WTC11 (cell line): ENCODE measurements at regions not wholly inside any gene's neighbourhood (a gene's known extent, or its start where the extent isn't known, plus 50 kb on each side); places are given as distances from the start of the nearest gene placed in this dataset.

Experiments used
- ATAC-seq: fragments of 200-7000 bp; cut with Tn5 transposase; 2 replicates; pipeline ENCODE4 v1.10.0; 2021; ENCODE audit warnings: mild to moderate bottlenecking, moderate library complexity
- CTCF ChIA-PET: fragments of 300-600 bp; sonication (Branson Sonifier 250); formaldehyde crosslinking; loops from one replicate; lab custom pipeline; 2021; ENCODE audit warnings: antibody characterized with exemption; lab: Charles Lee
- POLR2A ChIA-PET: fragments of 350-600 bp; sonication (Branson Sonifier 250); formaldehyde crosslinking; loops from one replicate; lab custom pipeline; 2021; ENCODE audit warnings: antibody characterized with exemption; lab: Charles Lee
- DNase-seq: peaks from one replicate; pipeline ENCODE4 v3.0.0; 2021; ENCODE audit warnings: low spot score
- H3K27ac Mint-ChIP-seq: 2 replicates; pipeline ENCODE4 v1.8.0; 2021; ENCODE audit warnings: mixed read lengths
- H3K27me3 Mint-ChIP-seq: 2 replicates; pipeline ENCODE4 v1.8.0; 2021; ENCODE audit warnings: low read depth, mild to moderate bottlenecking, moderate library complexity, mixed read lengths
- H3K36me3 Mint-ChIP-seq: 2 replicates; pipeline ENCODE4 v1.8.0; 2021; ENCODE audit warnings: mixed read lengths
- H3K4me1 Mint-ChIP-seq: 2 replicates; pipeline ENCODE4 v1.8.0; 2022; ENCODE audit warnings: mixed read lengths
- H3K4me3 Mint-ChIP-seq: 2 replicates; pipeline ENCODE4 v1.8.0; 2021; ENCODE audit warnings: mild to moderate bottlenecking, moderate library complexity, mixed read lengths
- H3K9me3 Mint-ChIP-seq: 2 replicates; pipeline ENCODE4 v1.8.0; 2021; ENCODE audit warnings: mixed read lengths
- ATF6 ChIP-seq: sonication (generic); formaldehyde crosslinking; IDR thresholded peaks from 2 replicates; pipeline ENCODE4 v1.8.1; 2023; ENCODE audit warnings: mild to moderate bottlenecking, missing genetic modification reagents
- FOXK1 ChIP-seq: sonication (generic); formaldehyde crosslinking; IDR thresholded peaks from 2 replicates; pipeline ENCODE4 v1.8.0; 2022; ENCODE audit warnings: mild to moderate bottlenecking, moderate library complexity, missing genetic modification reagents
- FOXP1 ChIP-seq: sonication (generic); formaldehyde crosslinking; IDR thresholded peaks from 2 replicates; pipeline ENCODE4 v1.8.0; 2022; ENCODE audit warnings: missing genetic modification reagents, mild to moderate bottlenecking, moderate library complexity, borderline replicate concordance
- HMGA2 ChIP-seq: fragments of 250-450 bp; sonication (Bioruptor Pico); IDR thresholded peaks from 2 replicates; pipeline ENCODE4 v1.4.0; 2021; ENCODE audit warnings: mild to moderate bottlenecking, moderate library complexity
- IRF2 ChIP-seq: sonication (generic); formaldehyde crosslinking; IDR thresholded peaks from 2 replicates; pipeline ENCODE4 v1.8.0; 2022; ENCODE audit warnings: low read depth, missing genetic modification reagents, borderline replicate concordance
- MYBL2 ChIP-seq: sonication (generic); formaldehyde crosslinking; IDR thresholded peaks from 2 replicates; pipeline ENCODE4 v1.8.1; 2023; ENCODE audit warnings: mild to moderate bottlenecking, moderate library complexity, missing genetic modification reagents
- NR1H2 ChIP-seq: sonication (generic); formaldehyde crosslinking; IDR thresholded peaks from 2 replicates; pipeline ENCODE4 v1.9.0; 2021; ENCODE audit warnings: mild to moderate bottlenecking, moderate library complexity, missing genetic modification reagents
- SOX15 ChIP-seq: fragments of 250-450 bp; sonication (Bioruptor Pico); IDR thresholded peaks from 2 replicates; pipeline ENCODE4 v1.9.0; 2021; ENCODE audit warnings: mild to moderate bottlenecking
- SP1 ChIP-seq: sonication (generic); formaldehyde crosslinking; conservative IDR thresholded peaks from 2 replicates; pipeline ENCODE4 v1.8.1; 2022; ENCODE audit warnings: missing genetic modification reagents
- TP53 ChIP-seq: sonication (generic); formaldehyde crosslinking; IDR thresholded peaks from 2 replicates; pipeline ENCODE4 v1.8.1; 2023; ENCODE audit warnings: mild to moderate bottlenecking, missing genetic modification reagents
- ZBTB21 ChIP-seq: sonication (generic); formaldehyde crosslinking; IDR thresholded peaks from 2 replicates; pipeline ENCODE4 v1.8.1; 2023; ENCODE audit warnings: mild to moderate bottlenecking, missing genetic modification reagents, borderline replicate concordance
- ZNF263 ChIP-seq: sonication (generic); formaldehyde crosslinking; IDR thresholded peaks from 2 replicates; pipeline ENCODE4 v1.8.1; 2022; ENCODE audit warnings: low read depth, mild to moderate bottlenecking, moderate library complexity, missing genetic modification reagents
- ZNF532 ChIP-seq: fragments of 250-450 bp; sonication (Bioruptor Pico); IDR thresholded peaks from 2 replicates; pipeline ENCODE4 v1.9.0; 2021; ENCODE audit warnings: mild to moderate bottlenecking, borderline replicate concordance
- TF ChIP-seq, protein P1 (sequence below): sonication (generic); formaldehyde crosslinking; IDR thresholded peaks from 2 replicates; pipeline ENCODE4 v1.8.1; 2022; ENCODE audit warnings: low read depth, missing genetic modification reagents, borderline replicate concordance
- TF ChIP-seq, protein P2 (sequence below): fragments of 200-600 bp; IDR thresholded peaks from 2 replicates; pipeline ENCODE4 v1.8.0; 2022; ENCODE audit warnings: antibody characterized with exemption
- TF ChIP-seq, protein P3 (sequence below): sonication (generic); formaldehyde crosslinking; IDR thresholded peaks from 2 replicates; pipeline ENCODE4 v1.8.1; 2022; ENCODE audit warnings: low read depth, mild to moderate bottlenecking, moderate library complexity, missing genetic modification reagents, borderline replicate concordance
- TF ChIP-seq, protein P4 (sequence below): sonication (generic); formaldehyde crosslinking; IDR thresholded peaks from 2 replicates; pipeline ENCODE4 v1.8.0; 2023; ENCODE audit warnings: missing genetic modification reagents

DNA sequence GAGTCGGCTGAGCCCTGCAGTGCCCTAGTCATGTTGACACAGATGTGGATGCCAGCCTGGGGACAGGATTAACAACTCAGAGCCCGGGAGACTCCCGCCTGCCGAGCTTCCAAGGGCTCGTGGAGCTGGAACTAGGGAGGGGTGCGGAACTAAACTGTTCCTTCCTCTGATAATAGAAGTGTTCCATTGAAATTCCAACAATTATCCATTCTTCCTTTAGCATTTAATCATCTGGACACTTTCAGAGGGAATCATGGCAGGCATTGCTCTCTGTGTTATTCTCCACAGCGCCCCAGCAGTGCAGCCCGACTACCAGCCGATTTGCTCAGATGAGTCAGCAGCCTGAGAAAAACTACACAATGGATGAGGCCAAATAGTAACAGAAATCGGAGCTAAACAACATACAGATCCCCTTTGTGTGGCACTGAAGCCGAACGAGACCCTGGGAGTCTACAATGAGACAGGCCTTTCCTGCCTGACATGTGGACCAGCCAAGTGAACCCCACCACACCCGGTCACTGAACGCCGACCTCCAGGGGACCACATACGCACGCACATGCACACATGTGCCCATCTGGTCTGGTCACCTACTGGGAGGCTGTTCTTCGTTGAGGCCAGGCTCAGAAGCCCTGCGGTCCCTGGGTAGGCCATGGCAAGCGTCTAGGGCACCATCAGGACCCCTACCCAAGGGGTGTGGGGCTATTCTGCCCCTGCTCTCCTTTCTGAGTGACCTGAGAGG, 238.4 kb upstream of the AFDN start:
- CTCF ChIA-PET: no interaction called here
- Mint-ChIP-seq H3K4me1 (0 out of 2 replicates have a peak, but pooled peaks cover 4% of the 10 kb centered on the region), H3K9me3 (peaks cover 45% of the 10 kb centered on the region), H3K27me3 (no peaks in the 10 kb centered on the region; the same call in 1 of the 2 replicates), H3K27ac (no peak overlapping the region), H3K36me3 (peaks cover 5% of the 10 kb centered on the region; the same call in 1 of the 2 replicates), H3K4me3 (no peak overlapping the region)
- no peak for DNase-seq
- TF ChIP-seq HMGA2 (CRISPR knock-in tag) (0 out of 2 replicates have a peak, but pooled peaks have one; percentile 4), FOXP1 (CRISPR knock-in tag) (no peak), ATF6 (no peak), ZNF263 (CRISPR knock-in tag) (no peak), FOXK1 (no peak)
- TF ChIP-seq, protein P1, sequence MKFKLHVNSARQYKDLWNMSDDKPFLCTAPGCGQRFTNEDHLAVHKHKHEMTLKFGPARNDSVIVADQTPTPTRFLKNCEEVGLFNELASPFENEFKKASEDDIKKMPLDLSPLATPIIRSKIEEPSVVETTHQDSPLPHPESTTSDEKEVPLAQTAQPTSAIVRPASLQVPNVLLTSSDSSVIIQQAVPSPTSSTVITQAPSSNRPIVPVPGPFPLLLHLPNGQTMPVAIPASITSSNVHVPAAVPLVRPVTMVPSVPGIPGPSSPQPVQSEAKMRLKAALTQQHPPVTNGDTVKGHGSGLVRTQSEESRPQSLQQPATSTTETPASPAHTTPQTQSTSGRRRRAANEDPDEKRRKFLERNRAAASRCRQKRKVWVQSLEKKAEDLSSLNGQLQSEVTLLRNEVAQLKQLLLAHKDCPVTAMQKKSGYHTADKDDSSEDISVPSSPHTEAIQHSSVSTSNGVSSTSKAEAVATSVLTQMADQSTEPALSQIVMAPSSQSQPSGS (CRISPR knock-in tag): no peak
- POLR2A ChIA-PET: no interaction called here
- no peak for ATAC-seq

DNA sequence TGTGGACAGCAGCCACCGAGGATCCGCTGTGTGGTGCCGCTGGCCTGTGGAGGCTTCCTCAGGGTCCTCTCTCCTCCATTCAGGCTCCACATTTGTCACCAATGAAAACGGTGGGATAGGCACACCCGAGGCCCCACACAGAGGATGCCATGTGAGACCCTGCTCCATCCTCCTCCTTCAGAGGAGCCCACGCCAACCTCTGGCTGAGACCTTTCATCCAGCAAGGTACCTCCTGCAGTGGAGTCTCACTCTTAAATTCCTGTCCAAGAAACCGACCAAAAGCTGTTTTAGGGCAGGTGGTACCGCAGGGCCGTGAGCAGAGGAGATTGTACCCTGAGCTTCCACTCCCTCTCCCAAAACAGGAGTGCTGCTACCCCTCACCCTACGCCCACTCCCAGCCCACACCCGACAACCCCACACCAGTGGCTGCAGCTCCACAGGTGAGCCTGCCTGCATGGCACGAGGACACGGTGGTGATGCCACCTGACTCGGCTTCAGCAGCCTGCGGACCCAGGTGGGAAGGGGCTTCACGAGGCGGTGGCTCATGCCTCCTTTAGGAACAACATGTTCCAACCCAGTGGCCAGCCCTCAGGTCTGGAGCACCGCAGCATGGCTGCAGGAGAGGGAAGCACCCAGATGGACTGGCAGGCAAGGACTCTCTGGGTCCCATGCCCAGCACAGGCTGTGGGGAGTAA, 237.6 kb upstream of the AFDN start:
- ChIA-PET POLR2A (no interaction called here), CTCF (no interaction called here)
- H3K27me3 Mint-ChIP-seq: no peaks in the 10 kb centered on the region; the same call in 1 of the 2 replicates
- no peak for TF ChIP-seq NR1H2 (CRISPR knock-in tag)
- no peak for TF ChIP-seq SP1 (CRISPR knock-in tag)
- TF ChIP-seq ZNF532: no peak
- TF ChIP-seq, protein P2, sequence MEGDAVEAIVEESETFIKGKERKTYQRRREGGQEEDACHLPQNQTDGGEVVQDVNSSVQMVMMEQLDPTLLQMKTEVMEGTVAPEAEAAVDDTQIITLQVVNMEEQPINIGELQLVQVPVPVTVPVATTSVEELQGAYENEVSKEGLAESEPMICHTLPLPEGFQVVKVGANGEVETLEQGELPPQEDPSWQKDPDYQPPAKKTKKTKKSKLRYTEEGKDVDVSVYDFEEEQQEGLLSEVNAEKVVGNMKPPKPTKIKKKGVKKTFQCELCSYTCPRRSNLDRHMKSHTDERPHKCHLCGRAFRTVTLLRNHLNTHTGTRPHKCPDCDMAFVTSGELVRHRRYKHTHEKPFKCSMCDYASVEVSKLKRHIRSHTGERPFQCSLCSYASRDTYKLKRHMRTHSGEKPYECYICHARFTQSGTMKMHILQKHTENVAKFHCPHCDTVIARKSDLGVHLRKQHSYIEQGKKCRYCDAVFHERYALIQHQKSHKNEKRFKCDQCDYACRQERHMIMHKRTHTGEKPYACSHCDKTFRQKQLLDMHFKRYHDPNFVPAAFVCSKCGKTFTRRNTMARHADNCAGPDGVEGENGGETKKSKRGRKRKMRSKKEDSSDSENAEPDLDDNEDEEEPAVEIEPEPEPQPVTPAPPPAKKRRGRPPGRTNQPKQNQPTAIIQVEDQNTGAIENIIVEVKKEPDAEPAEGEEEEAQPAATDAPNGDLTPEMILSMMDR: no peak
- no peak for TF ChIP-seq MYBL2 (CRISPR knock-in tag)
- TF ChIP-seq ZBTB21 (CRISPR knock-in tag): no peak
- TF ChIP-seq IRF2: no peak
- TF ChIP-seq, protein P3, sequence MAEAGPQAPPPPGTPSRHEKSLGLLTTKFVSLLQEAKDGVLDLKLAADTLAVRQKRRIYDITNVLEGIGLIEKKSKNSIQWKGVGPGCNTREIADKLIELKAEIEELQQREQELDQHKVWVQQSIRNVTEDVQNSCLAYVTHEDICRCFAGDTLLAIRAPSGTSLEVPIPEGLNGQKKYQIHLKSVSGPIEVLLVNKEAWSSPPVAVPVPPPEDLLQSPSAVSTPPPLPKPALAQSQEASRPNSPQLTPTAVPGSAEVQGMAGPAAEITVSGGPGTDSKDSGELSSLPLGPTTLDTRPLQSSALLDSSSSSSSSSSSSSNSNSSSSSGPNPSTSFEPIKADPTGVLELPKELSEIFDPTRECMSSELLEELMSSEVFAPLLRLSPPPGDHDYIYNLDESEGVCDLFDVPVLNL (CRISPR knock-in tag): no peak
- no peak for TF ChIP-seq SOX15 (CRISPR knock-in tag)
- TF ChIP-seq, protein P4, sequence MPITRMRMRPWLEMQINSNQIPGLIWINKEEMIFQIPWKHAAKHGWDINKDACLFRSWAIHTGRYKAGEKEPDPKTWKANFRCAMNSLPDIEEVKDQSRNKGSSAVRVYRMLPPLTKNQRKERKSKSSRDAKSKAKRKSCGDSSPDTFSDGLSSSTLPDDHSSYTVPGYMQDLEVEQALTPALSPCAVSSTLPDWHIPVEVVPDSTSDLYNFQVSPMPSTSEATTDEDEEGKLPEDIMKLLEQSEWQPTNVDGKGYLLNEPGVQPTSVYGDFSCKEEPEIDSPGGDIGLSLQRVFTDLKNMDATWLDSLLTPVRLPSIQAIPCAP (CRISPR knock-in tag): no peak
- TF ChIP-seq TP53 (CRISPR knock-in tag): no peak
- peaks cover 41% of the 10 kb centered on the region for H3K9me3 Mint-ChIP-seq
- DNase-seq: no peak
- no peak overlapping the region for H3K27ac Mint-ChIP-seq
- H3K36me3 Mint-ChIP-seq: peaks cover 5% of the 10 kb centered on the region; the same call in 1 of the 2 replicates
- ATAC-seq: no peak
- H3K4me1 Mint-ChIP-seq: 0 out of 2 replicates have a peak, but pooled peaks cover 4% of the 10 kb centered on the region
- no peak overlapping the region for H3K4me3 Mint-ChIP-seq
